NT2/D1 (cell line): ENCODE measurements at regions not wholly inside any gene's neighbourhood (a gene's known extent, or its start where the extent isn't known, plus 50 kb on each side); places are given as distances from the start of the nearest gene placed in this dataset.

Experiments used
- DNase-seq: peaks from one replicate; pipeline ENCODE4 v3.0.0-alpha.2; 2011; ENCODE audit warnings: low read depth, low spot score
- H3K27me3 ChIP-seq: 2 replicates; pipeline ENCODE4 v1.6.0; 2011; ENCODE audit warnings: mild to moderate bottlenecking; ENCODE audit not compliant: insufficient read length, insufficient read depth
- H3K36me3 ChIP-seq: 2 replicates; pipeline ENCODE4 v1.6.1; 2011; ENCODE audit warnings: mild to moderate bottlenecking, low read length, mixed read lengths; ENCODE audit not compliant: insufficient read depth, insufficient read length
- H3K4me1 ChIP-seq: 2 replicates; pipeline ENCODE4 v1.5.1; 2011; ENCODE audit not compliant: insufficient read depth, insufficient read length
- H3K4me3 ChIP-seq: 2 replicates; pipeline ENCODE4 v1.5.1; 2011; ENCODE audit warnings: low read depth; ENCODE audit not compliant: insufficient read length
- H3K9ac ChIP-seq: 2 replicates; pipeline ENCODE4 v1.6.0; 2011; ENCODE audit warnings: low read depth; ENCODE audit not compliant: insufficient read length
- H3K9me3 ChIP-seq: 2 replicates; pipeline ENCODE4 v1.5.1; 2011; ENCODE audit warnings: mild to moderate bottlenecking, low read length; ENCODE audit not compliant: insufficient read depth
- SUZ12 ChIP-seq: IDR thresholded peaks from 2 replicates; pipeline ENCODE4 v1.6.1; 2011; ENCODE audit not compliant: insufficient read length, insufficient read depth; ENCODE audit errors: extremely low read depth
- YY1 ChIP-seq: IDR thresholded peaks from 2 replicates; pipeline ENCODE4 v1.6.1; 2011; ENCODE audit not compliant: insufficient read length, insufficient read depth
- ZNF274 ChIP-seq: IDR thresholded peaks from 2 replicates; pipeline ENCODE4 v1.6.1; 2011; ENCODE audit warnings: mild to moderate bottlenecking, low read depth, low read length

DNA sequence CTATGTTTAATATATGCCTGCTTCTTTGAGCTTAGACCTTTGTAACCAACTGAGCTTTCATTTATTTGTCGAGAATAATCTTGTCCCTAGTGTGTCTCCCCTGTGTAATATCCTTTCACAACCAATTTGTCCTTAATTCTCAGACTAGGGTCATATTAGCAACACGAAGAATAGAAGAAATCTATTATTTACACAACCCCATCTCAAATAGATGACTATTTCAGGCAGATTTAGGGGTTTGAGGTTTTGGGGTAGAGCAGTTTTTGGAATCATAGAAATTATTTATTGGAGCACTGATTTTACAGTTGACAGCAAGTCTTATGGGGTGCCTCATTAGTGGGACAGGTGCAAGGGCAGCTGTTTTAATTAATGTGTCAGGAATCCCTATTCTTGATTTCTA is 91.2 kb upstream of the ANO4 start:
- Histone ChIP-seq H3K27me3 (no peaks in the 10 kb centered on the region), H3K9ac (no peak overlapping the region), H3K4me3 (no peak overlapping the region), H3K4me1 (no peaks in the 10 kb centered on the region), H3K36me3 (no peaks in the 10 kb centered on the region), H3K9me3 (no peaks in the 10 kb centered on the region)
- TF ChIP-seq YY1: no peak
- TF ChIP-seq ZNF274: no peak
- no peak for TF ChIP-seq SUZ12
- no peak for DNase-seq

DNA sequence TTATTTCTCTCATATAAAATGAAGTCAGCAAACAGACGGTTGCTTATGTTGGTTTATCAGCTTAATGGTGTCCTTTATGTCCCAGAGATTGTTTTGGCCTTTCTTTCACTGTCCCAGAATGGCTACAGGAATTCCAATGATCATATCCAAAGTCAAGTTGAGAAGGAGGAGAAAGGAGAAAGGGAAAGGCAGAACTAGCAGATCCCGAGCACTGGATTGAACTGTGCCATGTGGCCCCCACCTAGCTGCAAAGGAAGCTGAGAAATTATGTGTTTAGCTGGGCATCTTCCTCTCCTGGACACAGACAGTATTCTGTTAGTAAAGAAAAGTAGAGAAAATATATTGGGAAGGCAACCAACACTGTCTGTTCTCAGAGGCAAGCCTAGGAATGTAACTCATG is 90.7 kb upstream of the ANO4 start:
- no peak overlapping the region for H3K4me3 ChIP-seq
- H3K36me3 ChIP-seq: no peaks in the 10 kb centered on the region
- H3K9ac ChIP-seq: no peak overlapping the region
- no peaks in the 10 kb centered on the region for H3K27me3 ChIP-seq
- no peaks in the 10 kb centered on the region for H3K4me1 ChIP-seq
- no peaks in the 10 kb centered on the region for H3K9me3 ChIP-seq
- TF ChIP-seq SUZ12 (no peak), YY1 (no peak), ZNF274 (no peak)
- no peak for DNase-seq

DNA sequence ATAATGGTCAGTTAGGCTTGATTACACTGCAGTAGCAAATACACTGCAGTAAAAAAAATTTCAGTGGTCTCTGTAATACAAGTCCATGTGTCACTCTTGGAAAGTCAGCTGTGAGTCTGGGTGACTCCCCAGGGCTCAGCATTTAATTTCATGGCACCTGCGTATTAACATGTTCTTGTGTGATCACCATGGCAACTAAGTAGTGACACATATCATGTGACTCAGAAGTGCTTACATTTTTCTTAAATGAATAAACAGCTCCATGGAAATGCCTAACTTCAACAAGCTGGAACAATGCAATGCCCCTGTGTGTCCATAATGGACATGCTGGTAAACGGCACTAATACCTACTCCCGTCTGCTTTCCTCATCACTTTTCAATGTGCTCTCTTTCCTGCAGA is 88.5 kb upstream of the ANO4 start:
- H3K4me3 ChIP-seq: no peak overlapping the region
- no peaks in the 10 kb centered on the region for H3K36me3 ChIP-seq
- H3K27me3 ChIP-seq: no peaks in the 10 kb centered on the region
- no peak for DNase-seq
- TF ChIP-seq ZNF274 (no peak), YY1 (no peak), SUZ12 (no peak)
- no peaks in the 10 kb centered on the region for H3K4me1 ChIP-seq
- H3K9me3 ChIP-seq: no peaks in the 10 kb centered on the region
- H3K9ac ChIP-seq: no peak overlapping the region

DNA sequence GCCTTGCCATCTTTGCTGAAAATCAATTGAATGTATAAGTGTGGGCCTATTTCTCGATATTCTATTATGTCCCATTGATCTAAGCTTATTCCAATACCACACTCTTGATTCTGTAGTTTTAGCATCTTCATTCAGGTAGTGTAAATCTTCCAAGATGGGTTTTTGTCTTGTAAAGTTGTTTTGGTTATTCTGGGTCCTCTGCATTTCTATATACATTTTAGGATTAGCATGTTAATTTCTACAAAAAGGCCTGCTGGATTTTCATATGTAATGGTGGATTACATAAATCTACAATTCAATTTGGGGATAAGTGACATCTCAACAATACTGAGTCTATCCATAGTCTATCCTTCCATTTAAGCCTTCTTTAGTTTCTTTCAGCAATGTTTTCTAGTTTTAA is 86.0 kb upstream of the ANO4 start:
- Histone ChIP-seq H3K4me1 (no peaks in the 10 kb centered on the region), H3K36me3 (no peaks in the 10 kb centered on the region), H3K9me3 (no peaks in the 10 kb centered on the region), H3K27me3 (no peaks in the 10 kb centered on the region), H3K4me3 (no peak overlapping the region), H3K9ac (no peak overlapping the region)
- DNase-seq: no peak
- no peak for TF ChIP-seq ZNF274
- no peak for TF ChIP-seq SUZ12

DNA sequence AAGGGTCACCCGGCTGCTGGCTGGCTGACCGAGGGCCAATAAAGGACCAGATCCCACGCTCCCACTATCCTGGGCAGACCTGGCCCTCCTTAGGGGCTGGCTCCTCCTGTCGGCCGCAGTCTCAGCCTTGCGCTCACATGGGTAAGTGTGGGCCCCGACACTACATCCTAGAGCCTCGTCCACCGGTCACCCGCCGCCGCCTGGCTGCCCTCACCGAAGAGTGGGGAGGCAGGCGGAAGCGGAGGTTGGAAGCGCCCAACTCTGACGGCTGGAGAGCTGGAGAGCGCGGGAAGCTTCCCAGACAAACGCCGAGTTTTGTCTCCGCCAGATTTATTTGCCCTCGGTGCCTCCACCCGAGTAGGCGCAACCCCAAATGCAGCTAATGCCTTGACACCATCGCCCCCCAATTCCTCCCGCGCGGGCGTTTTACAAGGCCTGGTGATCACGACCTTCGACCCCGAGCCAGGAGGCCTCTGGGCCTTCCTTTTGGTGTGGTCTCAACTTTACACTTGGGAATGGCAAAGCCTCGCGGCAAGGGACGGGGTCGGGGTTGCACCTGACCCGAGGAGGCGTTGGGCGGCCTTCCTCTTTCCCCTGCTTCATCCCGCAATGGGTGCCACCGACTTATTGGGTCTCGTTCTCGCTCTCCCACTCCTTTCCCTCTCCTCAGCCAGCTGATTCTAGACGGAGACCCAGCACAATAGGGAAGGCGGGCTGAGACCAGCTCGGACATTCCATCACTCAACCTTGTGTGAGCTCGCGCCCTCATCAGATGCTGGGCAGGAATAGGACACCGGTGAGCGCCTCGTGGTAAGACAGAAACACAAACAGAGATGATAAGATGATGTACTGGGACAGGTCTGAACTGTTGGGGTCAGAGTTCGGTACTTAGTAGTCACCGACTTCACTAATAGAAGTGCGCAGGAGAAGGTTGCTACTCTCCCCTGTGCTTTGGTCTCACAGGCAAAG is 78.3 kb upstream of the ANO4 start:
- H3K9ac ChIP-seq: peak overlapping the region; percentile 84
- TF ChIP-seq YY1 (no peak), ZNF274 (no peak), SUZ12 (no peak)
- H3K4me3 ChIP-seq: peak overlapping the region; percentile 63

DNA sequence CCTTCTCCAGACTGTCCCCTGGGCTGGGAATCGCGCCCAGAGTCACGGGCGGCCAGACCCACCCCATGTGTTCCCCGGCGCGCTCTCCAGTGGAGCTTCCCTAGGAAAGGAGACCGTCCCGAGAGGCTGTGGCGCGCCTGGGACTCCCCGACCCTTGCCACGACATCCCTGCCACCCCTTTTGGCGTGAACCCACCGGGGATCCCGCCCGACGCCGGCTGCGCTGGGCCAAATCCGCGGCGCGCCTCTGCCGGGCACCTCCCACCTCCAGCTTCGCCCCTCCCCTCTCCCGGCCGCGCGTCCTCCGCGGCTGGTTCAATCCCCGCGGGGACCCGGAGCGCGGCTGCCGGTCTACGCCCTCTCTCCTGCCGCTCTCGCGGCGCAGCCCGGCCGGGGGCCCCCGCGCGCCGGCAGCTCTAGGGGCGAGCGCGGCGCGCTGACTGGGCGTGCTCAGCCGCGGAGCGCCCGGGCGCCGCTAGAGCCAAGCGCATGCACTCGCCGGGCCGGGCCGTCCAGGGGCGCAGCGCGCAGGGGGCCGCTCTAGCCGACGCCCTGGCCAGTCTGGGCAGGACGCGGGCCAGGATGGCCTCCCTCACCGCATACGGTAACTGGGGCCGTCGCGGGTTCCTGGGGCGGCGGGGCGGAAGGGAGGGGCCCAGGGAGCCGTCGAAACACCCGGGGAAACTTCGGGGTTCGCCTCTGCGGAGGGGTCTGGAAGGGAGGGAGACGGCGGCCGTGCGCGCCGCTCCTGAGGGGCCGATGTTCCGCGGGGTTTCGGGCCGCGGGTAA is 77.4 kb upstream of the ANO4 start:
- peaks cover 38% of the 10 kb centered on the region for H3K27me3 ChIP-seq
- H3K4me3 ChIP-seq: peak overlapping the region; percentile 63
- H3K36me3 ChIP-seq: no peaks in the 10 kb centered on the region
- TF ChIP-seq SUZ12: no peak
- no peak for TF ChIP-seq ZNF274
- no peak for TF ChIP-seq YY1
- peak overlapping the region; percentile 84 for H3K9ac ChIP-seq
- H3K4me1 ChIP-seq: peaks cover 13% of the 10 kb centered on the region
- no peak for DNase-seq
- no peaks in the 10 kb centered on the region for H3K9me3 ChIP-seq

More for the DNA sequence above, 78.3 kb upstream of the ANO4 start:
- Histone ChIP-seq H3K36me3 (no peaks in the 10 kb centered on the region), H3K9me3 (no peaks in the 10 kb centered on the region), H3K27me3 (peaks cover 38% of the 10 kb centered on the region), H3K4me1 (peaks cover 10% of the 10 kb centered on the region)
- DNase-seq: no peak

DNA sequence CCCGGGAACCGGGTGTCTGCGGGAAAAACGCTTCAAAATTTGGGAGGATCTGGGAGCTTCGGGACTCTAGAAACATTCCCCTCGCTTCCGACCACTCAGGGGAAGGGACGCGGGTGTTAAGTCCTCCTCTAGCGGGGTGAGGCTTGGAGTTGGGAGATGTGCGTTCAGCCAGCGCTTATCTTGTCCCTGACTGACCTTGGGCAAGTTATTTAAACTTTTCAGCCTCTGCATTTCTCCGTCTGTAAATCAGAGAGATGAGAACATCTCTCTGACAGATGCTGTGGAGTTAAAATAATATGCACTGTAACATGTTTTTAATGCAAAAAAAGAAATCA is 76.9 kb upstream of the ANO4 start:
- Histone ChIP-seq H3K4me1 (peaks cover 16% of the 10 kb centered on the region), H3K27me3 (peaks cover 38% of the 10 kb centered on the region), H3K9ac (peak overlapping the region; percentile 84), H3K9me3 (no peaks in the 10 kb centered on the region), H3K36me3 (no peaks in the 10 kb centered on the region), H3K4me3 (peak overlapping the region; percentile 63)
- no peak for DNase-seq
- TF ChIP-seq YY1 (no peak), SUZ12 (no peak), ZNF274 (no peak)
